GM21526 (cell line): ENCODE measurements at regions not wholly inside any gene's neighbourhood (a gene's known extent, or its start where the extent isn't known, plus 50 kb on each side); places are given as distances from the start of the nearest gene placed in this dataset.
"Not testable (repeated sequence)": the region's sequence is repeated elsewhere in the genome, so short reads cannot be mapped to it uniquely, and the experiment has no call there.

Experiments used
- ATAC-seq: cut with Tn5 transposase; IDR thresholded peaks from one replicate; pipeline ENCODE4 v1.9.1; 2021; ENCODE audit warnings: moderate library complexity; ENCODE audit not compliant: unreplicated experiment, low FRiP score

- ATAC-seq, result no peak
Observed at GRCh38 chr5:160479220-160479619, 57.6 kb downstream of the PTTG1 start.

DNA sequence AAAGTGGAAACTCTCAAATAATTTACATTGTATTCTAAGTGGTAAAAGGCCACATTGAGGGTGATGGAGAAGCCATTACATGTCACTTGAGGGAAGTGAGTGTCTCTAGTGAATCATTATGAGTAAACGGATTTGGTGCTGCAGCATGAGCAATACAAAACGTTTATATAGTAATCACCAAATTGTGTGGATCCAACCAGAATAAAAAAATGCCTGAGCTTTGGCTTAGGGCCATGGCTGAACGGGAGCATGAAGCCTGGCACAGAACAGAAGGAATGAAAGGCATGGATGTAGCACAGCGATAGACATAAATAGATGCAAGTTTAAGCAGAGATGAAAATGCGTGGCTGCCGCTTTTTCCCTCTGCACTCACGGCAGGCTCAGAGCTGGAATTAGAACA is 58.3 kb downstream of the PTTG1 start:
- ATAC-seq, result no peak

- no peak for ATAC-seq
Observed at GRCh38 chr5:160480652-160481051, 59.0 kb downstream of the PTTG1 start.

DNA sequence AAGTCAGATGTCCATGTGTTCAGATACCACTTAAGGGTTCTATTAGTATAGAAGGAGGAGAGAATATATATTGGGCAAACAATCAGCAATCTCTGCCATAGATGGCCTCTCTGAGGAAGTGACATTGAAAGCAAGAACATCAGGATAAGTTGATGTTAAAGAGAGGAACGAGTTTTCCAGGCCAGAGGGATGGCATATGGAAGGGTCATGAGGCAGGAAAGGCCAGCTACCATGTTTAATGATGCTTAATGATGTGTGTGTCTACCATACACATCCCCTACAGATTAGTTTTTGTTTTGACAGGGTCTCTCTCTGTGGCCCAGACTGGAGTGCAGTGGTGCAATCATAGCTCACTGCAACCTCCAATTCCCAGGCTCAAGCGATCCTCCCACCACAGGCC is 63.0 kb downstream of the PTTG1 start:
- no peak for ATAC-seq

DNA sequence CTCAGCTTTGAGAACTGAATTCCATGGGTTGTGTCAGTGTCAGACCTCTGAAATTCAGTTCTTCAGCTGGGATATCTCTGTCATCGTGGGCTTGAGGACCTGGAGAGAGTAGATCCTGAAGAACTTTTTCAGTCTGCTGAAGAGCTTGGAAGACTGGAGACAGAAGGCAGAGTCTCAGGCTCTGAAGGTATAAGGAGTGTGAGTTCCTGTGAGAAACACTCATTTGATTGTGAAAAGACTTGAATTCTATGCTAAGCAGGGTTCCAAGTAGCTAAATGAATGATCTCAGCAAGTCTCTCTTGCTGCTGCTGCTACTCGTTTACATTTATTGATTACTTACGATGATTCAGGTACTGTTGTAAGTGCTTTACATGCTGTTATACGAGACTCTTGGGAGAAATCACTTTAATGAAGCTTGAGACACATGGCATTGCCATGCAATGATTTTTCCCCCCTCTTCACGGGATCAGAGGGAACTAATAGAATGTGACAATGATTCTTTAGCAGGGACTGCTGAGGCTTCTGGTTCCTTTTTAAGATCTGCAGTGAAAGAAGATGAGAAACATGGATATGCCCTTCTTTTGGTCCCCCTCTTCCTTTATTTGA is 63.8 kb downstream of the PTTG1 start:
- no peak for ATAC-seq

DNA sequence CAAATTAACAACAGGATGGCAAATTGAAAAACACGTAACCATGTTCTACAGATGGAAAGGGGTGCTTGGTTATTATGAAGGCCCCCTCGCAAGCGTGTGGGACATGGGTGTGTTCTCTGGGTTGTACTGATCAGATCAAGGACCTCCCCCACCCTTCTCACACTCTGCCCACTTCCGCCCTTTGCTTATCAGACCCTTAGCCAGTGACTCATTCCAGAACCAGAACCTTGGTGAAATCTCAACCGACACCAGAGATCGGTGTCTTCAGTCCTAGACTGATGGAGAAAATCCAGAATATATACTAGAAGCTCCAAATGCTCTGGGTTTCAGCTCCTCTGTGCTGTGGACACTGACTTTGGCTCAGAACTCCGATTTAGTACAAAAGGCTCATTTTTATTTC is 64.9 kb downstream of the PTTG1 start:
- ATAC-seq, result peak; percentile 67

GRCh38 chr5:160488394-160489325 is 67.0 kb downstream of the PTTG1 start:
- no peak for ATAC-seq

GRCh38 chr5:160491438-160491837 is 69.8 kb downstream of the PTTG1 start:
- no peak for ATAC-seq

GRCh38 chr5:160492565-160492964 is 70.9 kb downstream of the PTTG1 start:
- ATAC-seq, result no peak

DNA sequence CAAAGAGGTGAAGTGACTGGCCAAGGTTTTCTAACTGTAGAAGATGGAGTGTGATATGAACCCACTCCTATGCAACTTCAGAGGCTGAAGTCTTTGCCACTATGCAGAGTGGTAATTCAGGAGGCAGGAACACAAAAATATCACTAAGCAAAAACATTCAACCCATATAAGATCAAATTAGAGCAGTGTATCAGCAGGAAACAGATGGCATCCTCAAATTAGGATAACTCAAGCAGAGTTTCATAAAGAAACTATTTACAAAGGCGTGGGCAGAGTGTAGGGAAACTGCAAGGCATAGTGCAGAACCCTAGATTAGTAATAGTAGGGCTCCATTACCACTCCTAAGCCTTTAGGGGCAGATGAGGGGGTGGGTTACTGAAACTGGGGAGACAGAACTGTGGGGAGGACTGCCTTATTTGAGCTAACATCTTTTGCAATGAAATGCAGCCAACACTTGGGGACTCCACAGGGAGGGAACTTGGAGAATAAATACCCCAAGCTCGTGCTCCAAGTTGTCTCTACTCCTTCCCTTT is 72.2 kb downstream of the PTTG1 start:
- ATAC-seq, result no peak

DNA sequence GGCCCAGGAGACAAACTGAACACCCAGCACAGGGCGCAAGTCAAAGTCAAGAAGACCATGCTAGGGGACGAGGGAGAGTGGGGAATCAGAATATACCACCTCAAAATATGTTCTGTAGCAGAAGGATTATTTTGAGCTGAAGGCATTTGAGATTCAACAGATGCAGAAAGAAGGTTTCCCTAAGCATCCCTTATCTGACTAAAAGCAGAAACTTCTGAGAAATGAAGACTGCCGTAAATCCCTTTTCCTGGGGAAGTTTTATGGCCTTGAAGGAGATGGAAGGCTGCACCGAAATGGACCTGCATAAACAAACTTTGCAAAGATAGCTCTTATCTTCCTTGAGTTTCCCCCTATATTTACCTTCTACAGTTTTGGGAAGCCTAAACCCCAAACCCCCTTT is 72.8 kb downstream of the PTTG1 start:
- ATAC-seq, result no peak

- peak; percentile 46 for ATAC-seq
Observed at GRCh38 chr5:160496334-160496733, 74.7 kb downstream of the PTTG1 start.

GRCh38 chr5:160496784-160497183 is 75.1 kb downstream of the PTTG1 start:
- ATAC-seq, result no peak

DNA sequence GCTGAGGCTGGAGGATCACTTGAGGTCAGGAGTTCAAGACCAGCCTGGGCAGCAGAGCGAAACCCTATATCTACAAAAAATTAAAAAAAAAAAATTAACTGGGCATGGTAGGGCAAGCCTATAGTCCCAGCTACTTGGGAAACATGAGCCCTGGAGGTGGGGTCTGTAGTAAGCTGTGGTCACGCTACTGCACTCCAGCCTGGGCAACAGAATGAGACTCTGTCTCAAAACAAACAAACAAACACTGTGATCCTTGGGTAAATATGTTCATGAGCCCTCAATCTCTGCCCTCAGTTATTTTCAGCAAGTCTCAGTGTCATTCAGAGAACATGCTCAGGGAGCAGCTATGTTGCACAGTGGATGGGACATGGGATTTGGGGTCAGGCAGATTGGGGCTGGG is 76.2 kb downstream of the PTTG1 start:
- no peak for ATAC-seq

DNA sequence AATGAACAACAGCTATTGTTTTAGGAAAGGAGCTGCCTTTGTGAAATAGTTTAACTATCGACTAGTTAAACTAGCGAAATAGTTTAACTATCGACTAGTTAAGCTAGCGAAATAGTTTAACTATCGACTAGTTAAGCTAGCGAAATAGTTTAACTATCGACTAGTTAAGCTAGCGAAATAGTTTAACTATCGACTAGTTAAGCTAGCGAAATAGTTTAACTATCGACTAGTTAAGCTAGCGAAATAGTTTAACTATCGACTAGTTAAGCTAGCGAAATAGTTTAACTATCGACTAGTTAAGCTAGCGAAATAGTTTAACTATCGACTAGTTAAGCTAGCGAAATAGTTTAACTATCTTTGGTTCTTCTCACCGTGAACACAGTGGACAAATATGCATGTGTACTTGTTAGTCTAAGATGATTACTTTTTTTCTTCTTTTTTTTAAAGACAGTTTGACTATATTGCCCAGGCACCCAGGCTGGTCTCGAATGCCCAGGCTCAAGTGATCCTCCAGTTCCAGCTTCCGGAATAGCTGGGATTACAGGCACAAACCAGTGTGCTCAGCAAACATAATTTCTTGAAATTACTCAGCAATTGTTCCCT is 76.9 kb downstream of the PTTG1 start:
- not testable (repeated sequence) for ATAC-seq

DNA sequence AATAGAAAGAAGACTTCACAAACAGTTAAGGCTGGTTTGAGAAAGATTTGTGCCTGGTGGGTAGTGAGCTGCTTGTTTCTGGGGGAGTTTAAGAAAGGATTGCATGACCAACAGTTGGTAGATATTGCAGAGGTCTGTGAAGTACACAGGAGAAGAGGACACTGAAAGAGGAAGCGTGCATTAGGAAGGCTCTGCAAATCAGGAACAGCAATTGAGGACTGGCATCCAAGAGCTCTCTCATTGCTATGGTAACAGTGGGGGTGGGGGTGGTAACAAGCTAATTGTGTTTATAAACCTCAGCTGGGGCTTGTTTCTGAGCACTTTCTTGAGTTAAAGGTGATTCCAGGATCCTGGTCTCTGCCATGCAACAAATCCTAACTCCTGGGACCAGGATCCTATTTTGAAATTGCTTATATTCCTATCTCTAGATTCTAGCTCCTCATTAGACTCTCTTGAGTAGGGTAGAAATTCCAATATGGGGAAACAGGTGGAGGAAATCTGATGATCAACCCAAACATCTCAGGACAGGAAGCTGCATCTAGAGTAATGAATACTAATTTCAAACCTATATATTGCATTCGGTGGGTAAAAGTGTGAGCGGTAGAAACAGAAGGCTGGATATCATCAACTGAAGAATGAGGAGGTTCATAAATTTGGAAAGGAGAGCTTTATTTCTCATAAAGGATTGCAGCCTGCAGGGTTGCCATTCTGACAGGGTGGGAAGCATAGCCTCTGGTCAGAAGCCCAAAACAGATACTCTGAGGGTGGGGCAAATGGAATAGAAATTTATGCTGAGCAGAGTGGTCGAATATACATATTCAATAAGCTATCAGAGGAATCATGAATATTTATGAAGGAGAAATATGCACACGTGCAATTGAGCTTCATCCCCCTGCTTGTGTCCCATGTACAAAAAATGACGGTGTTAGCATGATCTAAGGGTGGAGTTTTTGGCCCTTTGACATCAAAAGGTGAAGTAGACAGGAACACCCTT is 79.4 kb downstream of the PTTG1 start:
- no peak for ATAC-seq

GRCh38 chr5:160504906-160505305 is 83.3 kb downstream of the PTTG1 start:
- no peak for ATAC-seq

- peak; percentile 86 for ATAC-seq
Observed at GRCh38 chr5:160506006-160507004, 84.7 kb downstream of the PTTG1 start.

DNA sequence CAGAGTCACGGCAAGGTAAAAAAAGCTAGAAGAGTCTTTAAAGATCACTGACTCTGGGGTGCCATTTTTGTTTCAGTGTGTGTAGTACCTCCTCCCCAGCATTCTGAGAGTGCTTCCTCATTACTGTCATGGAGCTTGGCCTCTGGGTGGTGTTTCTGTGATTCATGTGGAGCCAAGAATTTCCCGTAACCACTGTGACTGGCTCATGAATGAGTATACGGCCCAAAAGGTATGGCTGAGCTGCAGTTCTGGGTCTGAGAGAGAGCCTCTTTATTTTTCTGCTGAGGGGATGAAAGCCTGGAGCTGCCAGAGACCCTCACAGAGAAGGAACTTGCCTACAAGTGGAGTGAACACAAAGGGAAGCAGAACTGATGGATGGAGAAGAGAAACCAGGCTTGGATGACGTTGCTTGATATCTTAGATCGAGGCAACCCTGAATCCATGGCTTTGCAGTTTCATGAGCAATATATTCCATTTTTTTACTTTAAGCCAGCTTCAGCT is 85.6 kb downstream of the PTTG1 start:
- no peak for ATAC-seq
